ENCODE measurements at regions not wholly inside any gene's neighbourhood (a gene's known extent, or its start where the extent isn't known, plus 50 kb on each side); places are given as distances from the start of the nearest gene placed in this dataset.

DNA sequence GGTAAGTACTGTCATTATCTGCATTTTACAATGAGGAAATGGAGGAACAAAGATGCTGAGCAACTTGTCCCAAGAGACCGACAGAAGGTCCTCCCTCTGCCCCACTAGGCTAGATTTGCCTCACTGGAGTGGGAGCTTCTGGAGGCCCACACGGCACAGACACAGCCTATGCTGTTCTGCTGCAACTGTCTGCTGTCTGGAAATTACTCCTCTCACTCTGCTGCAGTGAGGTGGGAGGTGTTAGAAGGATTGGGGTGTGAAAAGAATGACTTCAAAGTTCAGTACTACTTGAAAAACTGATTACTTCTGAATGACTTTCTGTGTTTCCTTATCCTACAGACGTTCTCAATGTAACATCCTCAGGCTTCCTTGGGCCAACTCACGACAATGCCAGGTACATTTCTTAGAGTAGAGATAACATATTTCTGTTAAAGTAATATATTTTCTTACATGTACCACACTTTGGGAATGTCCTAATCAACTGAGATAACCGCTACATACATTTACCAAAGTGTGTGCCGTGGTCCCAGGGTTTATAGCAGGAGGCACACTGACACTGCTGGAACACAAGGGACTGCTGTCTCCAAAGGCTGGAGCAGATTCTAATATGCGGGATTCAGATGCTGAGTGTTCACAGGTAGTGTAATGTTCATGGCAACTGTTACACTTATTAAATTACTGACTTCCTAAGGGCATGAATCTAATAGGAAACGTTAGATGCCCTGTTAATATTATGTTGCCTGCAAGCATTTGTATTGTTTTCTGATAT, 53.5 kb upstream of the WASF3 start:
- no peak for TF ChIP-seq POLR2AphosphoS5 (IDR thresholded peaks at IDR 0.05; ENCODE audit: borderline replicate concordance, low read depth, low read length)
- TF ChIP-seq EZH2 (IDR thresholded peaks at IDR 0.05), result no peak
